ENCODE measurements at regions not wholly inside any gene's neighbourhood (a gene's known extent, or its start where the extent isn't known, plus 50 kb on each side); places are given as distances from the start of the nearest gene placed in this dataset.

DNA sequence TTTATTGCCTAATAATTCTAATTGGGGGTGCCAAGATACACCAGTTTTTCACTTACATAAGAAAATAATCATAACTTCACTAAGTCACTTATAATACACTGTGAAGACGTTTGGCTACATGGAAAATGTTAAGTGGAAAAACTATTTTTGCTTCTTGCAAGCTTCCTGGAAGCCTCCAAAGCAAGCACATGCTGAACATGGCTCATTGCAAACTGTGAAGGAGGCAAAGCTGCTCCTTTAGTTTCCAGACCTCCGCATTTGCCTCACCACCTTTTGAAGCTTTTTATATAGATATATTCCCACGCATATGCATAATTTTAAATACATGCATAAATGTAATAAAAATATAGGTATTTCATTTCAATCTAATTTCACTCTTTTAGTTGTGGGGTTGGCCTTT is 285.6 kb upstream of the PRDM9 start:
- TF ChIP-seq, protein P1, sequence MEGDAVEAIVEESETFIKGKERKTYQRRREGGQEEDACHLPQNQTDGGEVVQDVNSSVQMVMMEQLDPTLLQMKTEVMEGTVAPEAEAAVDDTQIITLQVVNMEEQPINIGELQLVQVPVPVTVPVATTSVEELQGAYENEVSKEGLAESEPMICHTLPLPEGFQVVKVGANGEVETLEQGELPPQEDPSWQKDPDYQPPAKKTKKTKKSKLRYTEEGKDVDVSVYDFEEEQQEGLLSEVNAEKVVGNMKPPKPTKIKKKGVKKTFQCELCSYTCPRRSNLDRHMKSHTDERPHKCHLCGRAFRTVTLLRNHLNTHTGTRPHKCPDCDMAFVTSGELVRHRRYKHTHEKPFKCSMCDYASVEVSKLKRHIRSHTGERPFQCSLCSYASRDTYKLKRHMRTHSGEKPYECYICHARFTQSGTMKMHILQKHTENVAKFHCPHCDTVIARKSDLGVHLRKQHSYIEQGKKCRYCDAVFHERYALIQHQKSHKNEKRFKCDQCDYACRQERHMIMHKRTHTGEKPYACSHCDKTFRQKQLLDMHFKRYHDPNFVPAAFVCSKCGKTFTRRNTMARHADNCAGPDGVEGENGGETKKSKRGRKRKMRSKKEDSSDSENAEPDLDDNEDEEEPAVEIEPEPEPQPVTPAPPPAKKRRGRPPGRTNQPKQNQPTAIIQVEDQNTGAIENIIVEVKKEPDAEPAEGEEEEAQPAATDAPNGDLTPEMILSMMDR (IDR thresholded peaks at IDR 0.05): no peak
- no peak for TF ChIP-seq POLR2A (IDR thresholded peaks at IDR 0.05)
